PC-9 (cell line): ENCODE measurements at regions not wholly inside any gene's neighbourhood (a gene's known extent, or its start where the extent isn't known, plus 50 kb on each side); places are given as distances from the start of the nearest gene placed in this dataset.
"Not testable (repeated sequence)": the region's sequence is repeated elsewhere in the genome, so short reads cannot be mapped to it uniquely, and the experiment has no call there.

ENCODE experiments used
- CTCF ChIP-seq: fragments of 200-600 bp; sonication (generic); conservative IDR thresholded peaks from 2 replicates; pipeline ENCODE4 v1.6.1; 2017; ENCODE audit warnings: mixed run types, antibody characterized with exemption, mild to moderate bottlenecking, moderate library complexity
- EZH2 ChIP-seq: fragments of 200-600 bp; sonication (generic); IDR thresholded peaks from 2 replicates; pipeline ENCODE4 v1.8.0; 2017; ENCODE audit warnings: antibody characterized with exemption, low read depth

DNA sequence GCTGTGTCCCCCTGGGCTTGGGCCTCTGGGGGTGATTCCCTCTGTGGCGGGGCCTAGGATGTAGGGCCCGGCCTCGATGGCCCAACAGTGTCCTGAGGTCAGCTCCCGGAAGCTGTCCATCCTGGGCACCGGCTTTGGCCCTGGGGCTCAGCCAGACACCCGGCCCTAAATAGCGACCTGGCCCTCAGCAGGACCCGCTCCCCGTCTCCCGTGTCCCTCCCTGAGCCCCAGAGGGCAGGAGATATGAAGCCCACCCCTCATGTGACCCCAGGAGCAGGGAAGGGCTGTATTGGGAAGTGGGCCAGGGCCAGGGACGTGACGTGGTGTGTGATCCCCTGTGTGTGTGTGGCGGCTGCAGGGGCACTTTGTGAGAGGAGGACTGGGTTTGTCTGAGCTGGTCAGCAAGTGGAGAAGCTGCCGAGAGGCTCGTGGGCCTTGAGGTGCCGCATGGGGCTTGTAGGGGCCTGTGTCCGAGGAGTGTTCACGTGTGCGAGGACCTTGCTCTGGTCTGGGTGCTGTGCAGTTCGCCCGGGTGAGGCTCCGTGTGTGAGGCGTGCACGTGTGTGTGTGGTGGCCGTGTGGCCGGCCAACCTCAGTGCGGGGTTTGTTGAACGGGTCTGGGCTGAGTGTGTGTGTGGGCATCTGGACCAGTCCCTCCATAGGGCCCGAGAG is 140.7 kb downstream of the TMEM121 start:
- not testable (repeated sequence) for TF ChIP-seq CTCF, EZH2
